Peyer's patch (tissue), 4 donors: ENCODE measurements at regions not wholly inside any gene's neighbourhood (a gene's known extent, or its start where the extent isn't known, plus 50 kb on each side); places are given as distances from the start of the nearest gene placed in this dataset.

Experiments used
- DNase-seq, 3 donors: peaks; one replicate each; pipeline ENCODE4 v3.0.0-alpha.2; 2017 to 2019
- H3K27ac ChIP-seq, 4 donors: fragments of 200-600 bp; sonication (generic); one replicate each; pipeline ENCODE4 v1.5.1; 2016 to 2019
- H3K27me3 ChIP-seq, 2 donors: fragments of 200-600 bp; sonication (generic); one replicate each; pipeline ENCODE4 v1.5.1; 2019
- H3K36me3 ChIP-seq, 3 donors: fragments of 200-600 bp; sonication (generic); one replicate each; pipeline ENCODE4 v1.5.1; 2016 to 2019
- H3K4me1 ChIP-seq, 4 donors: fragments of 200-600 bp; sonication (generic); one replicate each; pipeline ENCODE4 v1.5.1; 2016 to 2019
- H3K4me3 ChIP-seq, 4 donors: fragments of 200-600 bp; sonication (generic); 1 replicate in 3 of 4; 2 replicates in 1 of 4; pipeline ENCODE4 v1.5.1; 2016 to 2019; ENCODE audit warnings: mild to moderate bottlenecking in 1 of 4
- H3K9me3 ChIP-seq, 4 donors: fragments of 200-600 bp; sonication (generic); one replicate each; pipeline ENCODE4 v1.5.1; 2016 to 2019; ENCODE audit warnings: mild to moderate bottlenecking in 1 of 4
- POLR2A ChIP-seq, 2 donors: fragments of 450-650 bp; IDR thresholded peaks; one replicate each; pipeline ENCODE4 v1.5.1; 2017; ENCODE audit warnings: antibody characterized with exemption in 2 of 2, mild to moderate bottlenecking in 2 of 2, moderate library complexity in 2 of 2
- TF ChIP-seq, protein P1 (sequence below), 6 experiments: fragments of 450-650 bp in 4 of 6; fragments of 200-600 bp in 2 of 6; sonication (generic) in 1 of 6; IDR thresholded peaks; one replicate each; pipeline ENCODE4 v1.5.1; 2017 to 2019; ENCODE audit warnings: antibody characterized with exemption in 6 of 6, mild to moderate bottlenecking in 3 of 6, moderate library complexity in 1 of 6

DNA sequence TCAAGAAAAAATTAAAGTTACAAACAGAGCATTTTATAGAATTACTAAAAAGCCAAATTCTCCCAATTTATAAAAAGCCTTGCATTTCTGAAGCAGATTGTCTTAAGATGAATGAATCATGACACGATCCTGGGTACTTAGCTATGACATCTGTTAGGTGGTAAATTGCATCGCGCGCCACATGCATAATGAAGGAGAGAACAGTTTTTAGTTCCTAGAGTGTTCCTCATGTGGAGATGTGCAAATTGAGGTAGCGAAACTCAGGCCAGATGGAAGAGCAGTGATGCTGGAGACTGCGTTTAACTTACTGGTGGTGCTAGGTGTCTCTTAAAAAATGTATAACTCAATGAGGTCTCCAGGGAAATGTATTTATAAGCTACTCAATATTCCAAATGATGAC lies 516.1 kb downstream of the EFNA5 start:
- H3K9me3 ChIP-seq: no peaks in the 10 kb centered on the region
- no peak for DNase-seq
- no peaks in the 10 kb centered on the region for H3K4me1 ChIP-seq

DNA sequence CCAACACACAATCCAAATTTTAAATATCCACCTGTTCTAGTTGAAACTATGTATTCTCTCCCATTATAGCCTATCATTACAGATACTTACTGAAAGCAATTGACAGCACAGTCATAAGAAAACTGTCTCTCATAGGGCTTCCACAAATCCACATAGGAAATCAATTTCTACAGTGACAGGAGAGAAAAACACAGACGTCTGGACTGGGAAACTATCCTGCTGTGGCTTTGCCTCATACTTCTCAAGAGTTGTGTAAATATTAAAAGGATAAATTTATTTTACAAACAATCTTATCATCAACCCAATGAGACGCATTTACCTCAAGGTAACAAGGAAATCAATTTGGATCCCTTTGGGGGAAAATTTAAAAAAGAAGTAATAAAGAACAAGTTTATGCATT lies 517.5 kb downstream of the EFNA5 start:
- no peak overlapping the region for H3K4me3 ChIP-seq
- TF ChIP-seq, protein P1, sequence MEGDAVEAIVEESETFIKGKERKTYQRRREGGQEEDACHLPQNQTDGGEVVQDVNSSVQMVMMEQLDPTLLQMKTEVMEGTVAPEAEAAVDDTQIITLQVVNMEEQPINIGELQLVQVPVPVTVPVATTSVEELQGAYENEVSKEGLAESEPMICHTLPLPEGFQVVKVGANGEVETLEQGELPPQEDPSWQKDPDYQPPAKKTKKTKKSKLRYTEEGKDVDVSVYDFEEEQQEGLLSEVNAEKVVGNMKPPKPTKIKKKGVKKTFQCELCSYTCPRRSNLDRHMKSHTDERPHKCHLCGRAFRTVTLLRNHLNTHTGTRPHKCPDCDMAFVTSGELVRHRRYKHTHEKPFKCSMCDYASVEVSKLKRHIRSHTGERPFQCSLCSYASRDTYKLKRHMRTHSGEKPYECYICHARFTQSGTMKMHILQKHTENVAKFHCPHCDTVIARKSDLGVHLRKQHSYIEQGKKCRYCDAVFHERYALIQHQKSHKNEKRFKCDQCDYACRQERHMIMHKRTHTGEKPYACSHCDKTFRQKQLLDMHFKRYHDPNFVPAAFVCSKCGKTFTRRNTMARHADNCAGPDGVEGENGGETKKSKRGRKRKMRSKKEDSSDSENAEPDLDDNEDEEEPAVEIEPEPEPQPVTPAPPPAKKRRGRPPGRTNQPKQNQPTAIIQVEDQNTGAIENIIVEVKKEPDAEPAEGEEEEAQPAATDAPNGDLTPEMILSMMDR (IDR thresholded peaks at IDR 0.05): no peak
- no peak for TF ChIP-seq POLR2A (IDR thresholded peaks at IDR 0.05)
- H3K9me3 ChIP-seq: no peaks in the 10 kb centered on the region
- no peaks in the 10 kb centered on the region for H3K4me1 ChIP-seq
- no peaks in the 10 kb centered on the region for H3K36me3 ChIP-seq
- no peak for DNase-seq
- no peaks in the 10 kb centered on the region for H3K27me3 ChIP-seq
- no peak overlapping the region for H3K27ac ChIP-seq

More for the DNA sequence above, 516.1 kb downstream of the EFNA5 start:
- Histone ChIP-seq H3K27me3 (no peaks in the 10 kb centered on the region), H3K27ac (no peak overlapping the region), H3K36me3 (no peaks in the 10 kb centered on the region), H3K4me3 (no peak overlapping the region)
- TF ChIP-seq POLR2A (IDR thresholded peaks at IDR 0.05): no peak
- TF ChIP-seq, protein P1 (IDR thresholded peaks at IDR 0.05): no peak

DNA sequence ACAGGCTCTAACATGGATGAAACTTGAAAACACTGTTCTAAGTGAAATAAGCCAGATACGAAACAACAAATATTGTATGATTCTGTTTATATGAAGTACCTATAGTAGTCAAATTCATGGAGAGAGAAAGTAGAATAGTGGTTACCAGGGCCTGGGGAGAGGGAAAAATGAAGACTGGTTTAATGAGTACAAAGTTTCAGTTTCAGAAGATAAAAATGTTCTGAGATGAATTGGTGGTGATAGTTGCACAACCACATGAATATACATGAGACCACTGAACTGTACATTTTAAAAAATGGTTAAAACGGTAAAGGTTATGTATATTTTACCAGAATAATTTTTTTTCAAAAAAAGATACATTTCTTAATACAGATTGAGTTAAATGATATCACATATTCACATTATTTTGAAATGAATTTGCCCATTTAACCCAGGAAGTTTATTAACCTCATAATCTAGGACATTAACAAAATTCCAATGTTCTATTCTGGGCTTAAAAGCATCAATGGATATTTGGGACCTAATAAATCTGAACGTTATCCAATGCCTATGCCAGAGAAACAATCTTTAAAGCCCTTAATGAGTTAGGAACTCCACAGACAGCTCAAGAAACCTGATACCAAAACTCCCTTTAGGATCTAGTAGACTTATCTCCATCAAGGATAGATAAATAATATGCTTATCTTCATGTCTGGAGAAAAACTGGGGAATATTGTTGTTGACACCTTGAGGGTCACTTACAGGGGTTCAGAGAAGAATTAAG lies 521.3 kb downstream of the EFNA5 start:
- TF ChIP-seq, protein P1 (IDR thresholded peaks at IDR 0.05): no peak
- no peak for TF ChIP-seq POLR2A (IDR thresholded peaks at IDR 0.05)
- no peak for DNase-seq
- Histone ChIP-seq H3K27me3 (no peaks in the 10 kb centered on the region), H3K4me1 (no peaks in the 10 kb centered on the region), H3K4me3 (no peak overlapping the region), H3K27ac (no peak overlapping the region), H3K36me3 (no peaks in the 10 kb centered on the region), H3K9me3 (no peaks in the 10 kb centered on the region)

DNA sequence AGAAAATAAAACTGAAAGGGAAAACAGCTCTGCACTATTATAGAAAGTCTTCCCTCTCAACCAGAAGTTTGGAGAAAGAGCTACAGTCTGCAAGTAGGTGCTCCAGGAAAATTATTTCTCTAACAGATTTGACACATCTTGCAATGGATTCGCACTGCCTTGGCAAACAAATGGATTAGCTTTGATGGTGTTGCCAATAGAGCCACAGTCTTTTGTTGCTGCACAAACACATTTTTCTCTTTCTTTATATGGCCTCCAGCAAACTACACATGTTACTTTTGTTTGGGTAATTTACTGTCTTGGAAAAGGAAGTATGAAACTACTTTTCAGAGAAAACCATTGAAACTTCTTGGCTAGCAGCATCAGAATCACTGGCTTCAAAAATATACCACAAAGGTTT lies 523.1 kb downstream of the EFNA5 start:
- no peak overlapping the region for H3K27ac ChIP-seq
- H3K9me3 ChIP-seq: no peaks in the 10 kb centered on the region
- TF ChIP-seq POLR2A (IDR thresholded peaks at IDR 0.05): no peak
- TF ChIP-seq, protein P1 (IDR thresholded peaks at IDR 0.05): no peak
- H3K36me3 ChIP-seq: no peaks in the 10 kb centered on the region
- H3K4me1 ChIP-seq: no peaks in the 10 kb centered on the region
- no peaks in the 10 kb centered on the region for H3K27me3 ChIP-seq
- no peak overlapping the region for H3K4me3 ChIP-seq
- no peak for DNase-seq

DNA sequence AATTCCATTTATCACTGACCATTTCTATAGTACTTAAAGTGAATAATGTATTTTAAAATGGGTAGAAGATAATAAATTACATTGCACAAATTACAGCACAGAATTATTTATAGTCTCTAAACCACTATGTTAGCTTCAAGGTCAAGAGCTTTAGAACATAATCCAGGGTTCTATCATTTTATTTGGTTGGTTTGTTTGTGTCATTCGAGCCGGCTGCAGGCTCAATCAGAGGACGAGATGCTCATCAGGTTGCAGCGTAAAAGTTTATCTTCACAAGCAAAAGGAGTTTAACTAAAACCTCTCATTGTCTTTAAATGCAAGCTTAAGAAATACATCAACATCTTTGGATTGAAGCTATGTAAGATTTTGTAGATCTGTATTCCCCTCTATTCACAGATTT lies 523.8 kb downstream of the EFNA5 start:
- H3K27ac ChIP-seq: no peak overlapping the region
- no peaks in the 10 kb centered on the region for H3K27me3 ChIP-seq
- no peaks in the 10 kb centered on the region for H3K9me3 ChIP-seq
- H3K4me1 ChIP-seq: no peaks in the 10 kb centered on the region
- no peak for TF ChIP-seq POLR2A (IDR thresholded peaks at IDR 0.05)
- TF ChIP-seq, protein P1 (IDR thresholded peaks at IDR 0.05): no peak
- H3K4me3 ChIP-seq: no peak overlapping the region
- DNase-seq: no peak
- H3K36me3 ChIP-seq: no peaks in the 10 kb centered on the region
